ENCODE measurements at regions not wholly inside any gene's neighbourhood (a gene's known extent, or its start where the extent isn't known, plus 50 kb on each side); places are given as distances from the start of the nearest gene placed in this dataset.
"Not testable (repeated sequence)": the region's sequence is repeated elsewhere in the genome, so short reads cannot be mapped to it uniquely, and the experiment has no call there.

GRCh38 chr15:81939604-81940440 is 106.0 kb downstream of the MEX3B start:
- DNase-seq (ENCODE audit: low read depth in 4 of 4, low spot score in 1 of 4), result no peak

DNA sequence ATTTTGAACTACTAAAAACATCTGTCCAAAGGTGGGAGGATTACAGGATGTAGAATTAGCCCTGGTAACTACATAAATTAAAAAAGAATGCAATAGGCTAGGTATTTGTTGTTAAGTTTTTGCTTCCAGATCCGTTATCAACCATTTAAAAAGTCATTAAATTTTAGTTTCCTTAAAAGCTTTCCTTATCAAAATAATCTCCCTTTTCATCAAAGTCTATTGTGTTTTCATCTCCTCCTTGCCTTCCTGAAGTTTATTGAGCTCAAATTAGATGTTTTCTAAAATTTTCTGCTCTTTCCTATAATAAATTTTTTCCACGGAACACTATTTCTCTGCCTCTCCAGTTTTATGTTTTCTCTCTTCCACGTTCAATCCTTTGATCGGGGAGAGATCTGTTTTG is 108.6 kb downstream of the MEX3B start:
- DNase-seq (ENCODE audit: low read depth in 4 of 4, low spot score in 1 of 4), result no peak

GRCh38 chr15:81930582-81931369 is 115.0 kb downstream of the MEX3B start:
- no peak for DNase-seq (ENCODE audit: low read depth in 4 of 4, low spot score in 1 of 4)

DNA sequence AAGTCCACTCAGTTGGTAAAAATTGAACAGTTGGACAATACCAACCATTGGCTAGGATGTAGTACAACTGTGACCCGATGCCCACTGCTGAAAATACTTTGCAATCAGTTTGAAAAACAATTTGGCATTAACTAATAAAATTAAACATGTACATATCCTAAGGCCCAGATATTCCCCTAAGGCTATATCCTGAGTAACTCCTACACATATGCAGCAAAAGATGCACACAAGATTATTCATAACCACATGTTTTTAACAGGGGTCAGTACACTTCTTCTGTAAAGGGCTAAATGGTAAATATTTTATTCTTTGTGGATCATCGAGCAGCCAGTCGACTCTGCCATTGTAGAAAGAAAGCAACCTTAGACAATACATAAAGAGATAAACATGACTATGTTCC is 116.3 kb downstream of the MEX3B start:
- no peak for DNase-seq (ENCODE audit: low read depth in 4 of 4, low spot score in 1 of 4)

- DNase-seq (ENCODE audit: low read depth in 4 of 4, low spot score in 1 of 4), result no peak
Measured at GRCh38 chr15:81926981-81927380, 118.8 kb downstream of the MEX3B start.

GRCh38 chr15:81924729-81925128 is 121.1 kb downstream of the MEX3B start:
- DNase-seq (ENCODE audit: low read depth in 4 of 4, low spot score in 1 of 4), result no peak

GRCh38 chr15:81923561-81924350 is 122.1 kb downstream of the MEX3B start:
- DNase-seq (ENCODE audit: low read depth in 4 of 4, low spot score in 1 of 4), result no peak

GRCh38 chr15:81922143-81922542 is 123.7 kb downstream of the MEX3B start:
- DNase-seq (ENCODE audit: low read depth in 4 of 4, low spot score in 1 of 4), result no peak

DNA sequence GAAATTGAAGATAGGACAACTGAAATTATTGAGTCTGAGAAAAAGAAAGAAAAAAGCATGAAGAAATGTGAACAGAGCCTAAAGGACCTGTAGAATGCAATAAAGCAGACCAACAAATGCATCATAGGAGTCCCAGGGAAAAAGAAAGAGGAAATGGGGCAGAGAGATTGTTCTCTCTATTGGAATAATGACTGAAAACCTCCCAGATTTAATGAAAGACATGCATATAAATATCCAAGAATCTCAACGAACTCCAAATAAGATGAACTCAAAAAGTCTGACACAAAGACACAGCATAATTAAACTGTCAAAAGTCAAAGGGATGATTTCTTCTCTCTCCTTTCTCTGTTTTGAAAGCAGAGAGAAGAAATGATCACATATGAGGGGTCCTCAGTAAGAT is 124.7 kb downstream of the MEX3B start:
- DNase-seq (ENCODE audit: low read depth in 4 of 4, low spot score in 1 of 4), result no peak

GRCh38 chr15:81918767-81919166 is 127.1 kb downstream of the MEX3B start:
- not testable (repeated sequence) for DNase-seq (ENCODE audit: low read depth in 4 of 4, low spot score in 1 of 4)

DNA sequence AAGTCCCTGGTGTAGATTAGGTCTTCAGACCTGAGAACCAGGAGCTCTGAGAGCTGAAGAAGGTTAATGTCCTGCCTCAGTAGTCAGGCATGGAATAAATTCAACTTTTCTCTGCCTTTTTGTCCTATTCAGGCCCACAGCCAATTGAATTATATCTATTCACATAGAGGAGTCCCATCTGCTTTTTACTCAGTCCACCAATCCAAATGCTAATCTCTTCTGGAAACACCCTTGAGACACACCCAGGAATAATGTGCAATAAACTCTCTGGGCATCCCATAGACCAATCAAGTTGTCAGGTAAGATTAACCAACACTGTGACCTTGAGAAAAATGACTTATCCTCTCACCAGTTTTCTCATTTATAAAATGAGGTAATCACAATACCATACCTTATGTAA is 129.4 kb downstream of the MEX3B start:
- no peak for DNase-seq (ENCODE audit: low read depth in 4 of 4, low spot score in 1 of 4)

DNA sequence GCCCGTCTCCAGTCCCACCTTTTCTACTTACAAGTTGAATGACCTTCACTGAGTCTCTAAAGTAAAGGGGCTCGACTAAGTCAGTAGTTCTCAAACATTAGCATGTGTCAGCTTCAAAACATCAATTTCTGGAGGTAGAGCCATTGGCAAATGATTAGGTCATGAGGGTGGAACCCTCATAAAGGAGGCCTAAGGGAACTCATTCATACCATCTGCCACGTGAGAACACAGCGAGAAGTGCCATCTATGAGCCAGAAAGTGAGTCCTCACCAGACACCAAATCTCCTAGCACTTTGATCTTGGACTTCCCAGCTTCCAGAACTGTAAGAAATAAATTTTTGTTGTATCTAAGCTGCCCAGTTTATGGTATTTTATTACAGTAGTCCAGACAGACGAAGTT is 129.8 kb downstream of the MEX3B start:
- no peak for DNase-seq (ENCODE audit: low read depth in 4 of 4, low spot score in 1 of 4)

- no peak for DNase-seq (ENCODE audit: low read depth in 4 of 4, low spot score in 1 of 4)
Measured at GRCh38 chr15:81914734-81915256, 131.0 kb downstream of the MEX3B start.

- no peak for DNase-seq (ENCODE audit: low read depth in 4 of 4, low spot score in 1 of 4)
Measured at GRCh38 chr15:81914333-81914732, 131.5 kb downstream of the MEX3B start.

- no peak for DNase-seq (ENCODE audit: low read depth in 4 of 4, low spot score in 1 of 4)
Measured at GRCh38 chr15:81911022-81911971, 134.5 kb downstream of the MEX3B start.

GRCh38 chr15:81910355-81911021 is 135.3 kb downstream of the MEX3B start:
- DNase-seq (ENCODE audit: low read depth in 4 of 4, low spot score in 1 of 4), result no peak

GRCh38 chr15:81909011-81909358 is 136.8 kb downstream of the MEX3B start:
- DNase-seq (ENCODE audit: low read depth in 4 of 4, low spot score in 1 of 4), result no peak

- no peak for DNase-seq (ENCODE audit: low read depth in 4 of 4, low spot score in 1 of 4)
Measured at GRCh38 chr15:81908111-81908510, 137.7 kb downstream of the MEX3B start.

GRCh38 chr15:81907521-81907920 is 138.3 kb downstream of the MEX3B start:
- no peak for DNase-seq (ENCODE audit: low read depth in 4 of 4, low spot score in 1 of 4)

- no peak for DNase-seq (ENCODE audit: low read depth in 4 of 4, low spot score in 1 of 4)
Measured at GRCh38 chr15:81905889-81906288, 139.9 kb downstream of the MEX3B start.
